ENCODE measurements at regions not wholly inside any gene's neighbourhood (a gene's known extent, or its start where the extent isn't known, plus 50 kb on each side); places are given as distances from the start of the nearest gene placed in this dataset.
A peak's percentile ranks its signal among the peaks of the same experiment; 100 is the strongest.

- no peak for DNase-seq (ENCODE audit: low spot score)
Measured at GRCh38 chr3:31004025-31004678, 109.7 kb upstream of the GADL1 start.

GRCh38 chr3:31008994-31009393, 114.5 kb upstream of the GADL1 start:
- peak; percentile 15 for DNase-seq (ENCODE audit: low spot score)

DNA sequence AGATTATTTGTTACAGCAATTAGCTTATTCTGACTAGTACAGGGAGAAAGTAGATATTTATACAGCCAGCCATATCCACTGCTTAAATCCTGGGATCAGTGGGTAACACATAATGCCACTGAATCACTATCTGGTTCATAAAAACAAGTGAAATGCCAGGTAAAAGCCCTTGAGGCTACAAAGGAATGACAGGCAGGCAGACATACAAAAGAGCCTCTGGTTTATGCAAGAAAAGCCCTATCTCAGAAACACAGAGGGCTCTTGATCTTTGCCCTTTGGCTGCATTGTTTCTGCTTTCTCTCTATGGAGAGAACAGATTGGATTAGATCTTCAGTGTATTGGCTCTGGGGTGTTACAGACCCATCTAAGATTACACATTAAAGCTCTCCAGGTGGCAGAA, 115.4 kb upstream of the GADL1 start:
- no peak for DNase-seq (ENCODE audit: low spot score)

- DNase-seq (ENCODE audit: low spot score): no peak
Measured at GRCh38 chr3:31010491-31010890, 116.0 kb upstream of the GADL1 start.

DNA sequence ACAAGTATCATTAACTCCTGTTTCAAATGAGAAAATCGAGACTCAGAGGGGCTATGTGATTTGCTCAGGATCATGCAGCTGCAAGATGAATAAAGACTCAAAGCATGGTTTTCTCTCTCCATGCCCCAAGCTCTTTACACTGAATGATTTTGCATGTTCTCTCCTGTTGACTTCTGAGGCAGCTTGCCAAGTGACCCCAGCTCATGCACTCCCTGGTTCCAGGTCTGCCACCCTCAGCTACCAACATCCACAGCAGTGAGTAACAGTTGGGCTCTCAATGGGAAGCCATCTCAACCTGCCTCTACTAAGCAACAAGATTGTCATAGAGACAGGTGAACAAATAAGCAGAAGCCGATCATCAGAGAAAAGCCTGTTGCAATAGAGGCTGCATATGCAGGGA, 116.9 kb upstream of the GADL1 start:
- DNase-seq (ENCODE audit: low spot score): no peak

- no peak for DNase-seq (ENCODE audit: low spot score)
Measured at GRCh38 chr3:31013090-31013489, 118.6 kb upstream of the GADL1 start.

DNA sequence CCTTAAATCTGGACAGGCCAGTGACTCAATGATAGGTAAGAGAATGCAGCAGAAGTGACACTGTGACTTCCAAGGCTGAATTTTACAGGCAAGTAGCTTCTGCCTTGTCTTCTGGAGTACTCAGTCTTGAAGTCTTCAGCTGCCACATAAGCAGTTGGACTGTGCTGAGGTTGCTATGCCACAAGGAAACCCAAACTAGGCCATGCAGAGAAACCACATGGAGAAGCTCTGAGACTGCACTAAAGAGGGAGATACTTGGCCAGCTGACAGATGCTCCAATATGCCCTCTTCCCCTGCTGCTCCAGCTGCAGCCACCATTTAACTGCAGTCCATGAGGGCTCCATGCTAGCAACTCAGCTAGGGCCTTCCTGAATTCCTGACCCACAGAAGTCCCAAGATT, 119.4 kb upstream of the GADL1 start:
- no peak for DNase-seq (ENCODE audit: low spot score)

DNA sequence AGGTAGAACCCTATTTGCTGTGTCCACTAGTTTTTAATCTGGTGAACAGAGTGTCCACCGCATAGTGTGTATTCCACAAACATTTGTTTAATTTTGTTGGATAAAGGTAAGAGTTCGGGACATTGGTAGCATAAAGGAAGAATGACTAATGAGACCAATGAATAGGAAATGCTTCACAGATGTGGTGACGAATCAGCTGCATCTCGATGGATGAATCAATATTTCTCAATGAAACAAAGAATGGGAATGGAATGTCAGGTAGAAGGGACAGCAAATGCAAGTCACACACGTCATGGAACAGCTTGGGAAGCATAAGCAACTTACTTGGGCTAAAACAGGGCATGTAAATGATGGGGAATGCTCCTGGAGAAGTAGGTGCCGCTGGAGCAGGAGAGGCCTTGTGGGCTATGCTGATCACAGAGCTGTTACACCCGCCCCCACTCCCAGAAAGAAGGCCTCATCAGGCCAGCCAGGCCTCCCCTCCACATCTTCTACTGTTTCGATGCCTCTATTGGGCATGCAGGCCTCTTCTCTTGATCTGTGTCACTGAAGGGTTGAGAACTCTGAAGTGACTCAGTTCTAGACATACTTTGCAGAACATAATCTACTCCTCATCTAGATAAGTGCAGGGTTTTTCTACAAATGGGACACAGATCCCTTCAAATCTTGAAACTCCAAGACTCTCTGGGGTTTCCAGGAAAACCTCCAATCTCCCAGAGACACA, 120.0 kb upstream of the GADL1 start:
- no peak for DNase-seq (ENCODE audit: low spot score)

- no peak for DNase-seq (ENCODE audit: low spot score)
Measured at GRCh38 chr3:31016196-31016595, 121.7 kb upstream of the GADL1 start.

DNA sequence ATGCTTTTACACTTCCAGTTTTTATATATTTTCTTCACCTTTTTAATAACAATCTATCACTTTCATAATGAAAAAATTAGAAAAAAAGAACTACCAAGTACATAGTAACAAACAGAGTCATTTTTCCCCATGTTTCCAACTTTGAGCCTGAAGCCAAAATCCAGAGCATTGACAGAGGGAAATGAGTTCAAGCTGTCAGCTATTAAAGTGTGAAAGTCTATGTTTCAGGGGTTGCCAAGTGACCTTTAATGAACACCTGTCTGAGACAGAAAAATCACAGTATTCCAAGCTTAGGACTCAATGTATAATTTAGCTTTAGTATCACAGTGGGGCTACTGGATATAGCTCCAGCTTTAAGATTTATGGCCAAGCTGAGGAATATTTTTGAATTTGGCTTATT, 128.3 kb upstream of the GADL1 start:
- DNase-seq (ENCODE audit: low spot score): no peak

DNA sequence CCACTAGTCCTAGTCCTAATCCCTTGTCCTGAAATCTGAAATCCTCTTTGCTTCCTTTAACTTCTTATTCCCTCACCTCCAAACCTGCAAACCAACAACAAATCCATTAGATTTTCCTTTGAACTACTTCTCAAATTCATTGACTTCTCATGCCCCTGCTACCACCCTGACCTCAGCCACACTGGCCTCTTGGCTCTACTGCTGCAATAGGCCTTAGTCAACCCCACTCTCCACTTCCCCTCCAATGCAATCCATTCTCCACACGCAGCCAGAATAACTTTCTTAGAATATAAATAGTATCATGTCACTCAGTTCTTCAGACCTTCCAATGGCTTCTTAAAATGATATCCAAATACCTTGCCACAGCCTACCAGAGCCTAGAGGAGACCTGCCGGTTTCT, 131.1 kb upstream of the GADL1 start:
- no peak for DNase-seq (ENCODE audit: low spot score)

DNA sequence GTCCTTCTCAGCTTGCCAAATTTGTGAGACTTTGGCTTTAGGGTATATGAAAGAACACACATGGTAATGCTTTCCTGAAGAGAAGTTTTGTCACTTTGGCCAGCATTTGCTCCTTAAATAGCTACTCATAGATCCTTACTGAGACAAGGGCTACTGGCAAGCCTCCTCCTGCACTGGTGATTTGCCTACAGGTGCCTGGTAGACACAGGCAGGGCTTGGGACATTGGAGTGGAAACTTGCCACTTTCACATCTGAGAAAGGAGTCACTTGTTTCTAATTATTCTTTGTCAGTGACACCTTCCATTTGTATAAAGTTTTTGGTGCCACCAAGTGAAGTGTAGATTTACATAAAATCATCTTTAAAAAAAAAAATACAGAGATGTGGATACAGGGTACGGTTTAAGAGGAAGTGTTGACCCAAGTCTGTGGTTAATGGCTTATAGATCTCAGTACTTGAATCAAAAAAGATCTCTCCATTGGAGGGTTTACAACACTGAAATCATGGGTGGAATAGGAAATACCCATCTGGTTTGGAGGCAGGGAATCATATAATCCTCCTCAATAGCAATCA, 132.8 kb upstream of the GADL1 start:
- DNase-seq (ENCODE audit: low spot score): no peak

DNA sequence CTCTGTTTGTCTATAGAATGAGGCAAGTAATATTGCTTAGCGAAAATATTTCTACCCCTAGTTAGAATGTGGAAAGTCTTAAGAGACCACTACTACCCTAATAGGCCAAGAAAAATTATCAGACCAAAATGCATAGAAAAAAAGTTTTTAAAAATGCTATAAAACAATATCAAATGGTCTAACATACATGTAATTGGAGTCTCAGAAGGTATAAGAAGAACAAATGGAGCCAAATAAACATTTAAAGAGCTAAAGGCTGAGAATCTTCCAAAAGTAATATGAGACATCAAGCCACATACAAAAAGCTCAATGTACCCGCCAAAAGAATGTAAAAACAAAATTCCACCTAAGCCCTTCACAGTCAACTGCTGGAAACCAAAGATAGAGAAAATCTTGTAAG, 133.5 kb upstream of the GADL1 start:
- DNase-seq (ENCODE audit: low spot score): no peak

DNA sequence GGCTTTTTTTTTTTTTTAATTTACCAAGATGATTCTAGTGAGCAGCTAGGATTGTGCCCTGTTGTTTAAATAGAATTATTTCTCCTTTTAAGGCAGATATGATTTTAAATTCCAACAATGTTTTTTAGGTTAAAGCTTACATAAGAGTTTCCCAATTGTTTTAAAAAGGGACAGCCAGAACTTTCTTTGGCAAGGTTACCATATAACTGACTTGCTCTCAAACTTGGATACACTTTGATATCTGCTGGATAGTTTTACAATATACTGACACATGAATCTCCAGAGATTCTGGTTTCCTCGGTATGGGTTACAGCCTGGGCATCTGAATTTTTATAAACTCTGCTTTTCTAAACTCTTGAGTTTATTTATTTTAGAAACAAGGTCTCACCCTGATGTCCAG, 134.3 kb upstream of the GADL1 start:
- DNase-seq (ENCODE audit: low spot score): no peak

- DNase-seq (ENCODE audit: low spot score): no peak
Measured at GRCh38 chr3:31029706-31030105, 135.2 kb upstream of the GADL1 start.

DNA sequence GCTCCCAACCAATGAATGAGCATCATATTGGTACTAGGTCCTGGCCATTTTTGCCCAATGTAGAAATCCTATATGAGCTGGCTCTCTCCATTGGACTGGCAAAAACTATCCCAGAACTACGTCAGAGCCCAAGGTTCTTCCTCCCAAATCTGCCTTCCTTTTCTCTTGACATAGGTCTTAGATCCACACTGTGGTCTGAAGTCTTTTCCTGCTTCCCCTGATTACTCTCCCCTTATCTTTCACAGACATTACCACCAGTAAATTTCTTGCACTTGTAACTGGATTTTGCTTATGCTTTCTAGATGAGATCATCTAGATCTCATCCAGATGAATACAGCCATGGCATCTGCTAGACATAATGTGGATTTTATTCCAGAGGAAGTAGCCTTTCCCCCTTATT, 141.2 kb upstream of the GADL1 start:
- no peak for DNase-seq (ENCODE audit: low spot score)

GRCh38 chr3:31038086-31038739, 143.8 kb upstream of the GADL1 start:
- DNase-seq (ENCODE audit: low spot score): no peak

DNA sequence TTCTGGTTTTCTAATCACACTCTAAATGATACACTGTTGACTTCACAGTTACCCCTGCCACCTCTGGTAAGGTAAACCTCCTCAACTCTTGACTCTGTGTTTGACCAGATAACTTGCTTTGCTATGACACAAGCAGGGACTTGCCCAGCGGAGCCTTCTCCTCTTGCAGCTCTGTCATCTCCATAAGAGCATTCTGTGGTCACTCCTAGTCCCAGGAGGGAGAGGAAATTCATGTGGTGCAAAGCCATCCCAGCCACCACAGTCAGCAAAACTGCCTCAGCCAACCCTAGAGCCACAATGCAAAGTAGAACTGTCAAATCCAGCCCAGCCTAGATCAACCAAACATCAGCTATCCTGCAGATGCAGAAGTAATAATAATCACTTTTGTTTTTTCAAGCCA, 144.7 kb upstream of the GADL1 start:
- DNase-seq (ENCODE audit: low spot score): no peak

- peak; percentile 81 for DNase-seq (ENCODE audit: low spot score)
Measured at GRCh38 chr3:31041161-31041978, 146.9 kb upstream of the GADL1 start.

DNA sequence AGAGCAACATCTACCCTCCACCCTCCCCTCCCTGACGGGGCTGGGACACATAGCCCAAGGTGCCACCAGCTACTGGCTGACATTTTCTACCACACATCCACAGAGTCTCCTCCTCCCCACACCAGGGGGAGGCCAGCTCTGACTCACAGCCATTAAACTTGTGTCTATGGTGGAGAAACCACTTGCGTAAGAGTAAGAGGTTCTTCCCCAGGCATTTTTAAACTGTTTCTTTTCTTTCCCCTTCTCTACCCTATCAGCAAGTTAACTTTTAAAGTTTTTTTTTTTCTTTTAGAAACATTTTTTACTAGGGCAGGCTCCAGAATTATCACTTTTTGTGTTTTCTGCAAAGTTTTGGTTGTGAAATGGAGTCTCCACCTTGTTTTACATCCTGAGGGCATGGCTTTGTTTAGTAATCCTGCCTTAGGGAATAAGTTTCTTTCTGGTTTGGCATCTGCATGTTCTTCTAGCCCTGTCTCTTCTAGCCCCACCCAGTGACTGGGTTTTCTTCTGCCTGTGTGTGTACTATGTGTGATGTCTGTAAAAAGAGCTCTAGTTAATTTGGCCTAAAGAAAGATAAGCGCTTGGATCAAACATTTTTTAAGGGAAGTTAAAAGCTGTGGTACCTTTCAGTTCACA, 148.8 kb upstream of the GADL1 start:
- no peak for DNase-seq (ENCODE audit: low spot score)

- no peak for DNase-seq (ENCODE audit: low spot score)
Measured at GRCh38 chr3:31047673-31048072, 153.2 kb upstream of the GADL1 start.

DNA sequence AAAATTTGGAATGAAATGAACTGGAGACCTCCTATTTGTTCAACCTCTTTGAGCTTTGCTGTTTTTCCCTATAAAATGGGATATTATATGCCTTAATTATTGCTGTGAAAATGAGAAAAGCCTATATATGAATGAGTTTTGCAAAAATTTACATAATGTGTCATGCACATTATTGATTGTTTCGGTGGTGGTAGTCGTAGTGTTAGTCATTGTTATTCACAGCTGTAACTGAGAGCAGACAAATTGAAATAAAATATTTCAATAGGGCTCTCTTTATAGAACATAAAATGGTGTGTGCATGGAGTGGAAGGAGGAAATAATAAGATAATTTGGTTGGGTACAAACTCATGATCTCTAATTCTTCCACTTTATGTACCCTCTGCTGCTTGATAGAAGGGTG, 153.7 kb upstream of the GADL1 start:
- no peak for DNase-seq (ENCODE audit: low spot score)

Measured in SW480 (cell line).